ENCODE measurements at regions not wholly inside any gene's neighbourhood (a gene's known extent, or its start where the extent isn't known, plus 50 kb on each side); places are given as distances from the start of the nearest gene placed in this dataset.
"Not testable (repeated sequence)": the region's sequence is repeated elsewhere in the genome, so short reads cannot be mapped to it uniquely, and the experiment has no call there.

GRCh38 chr4:126358041-126358440 is 1043.3 kb downstream of the FAT4 start:
- DNase-seq (ENCODE audit: low read depth, low spot score), result no peak
- no peak overlapping the region for H3K27ac ChIP-seq

- DNase-seq (ENCODE audit: low read depth, low spot score), result no peak
- H3K27ac ChIP-seq, result no peak overlapping the region
These were observed 1046.5 kb downstream of the FAT4 start for GRCh38 chr4:126361287-126361686.

GRCh38 chr4:126364311-126364911 is 1049.7 kb downstream of the FAT4 start:
- H3K27ac ChIP-seq, result no peak overlapping the region
- DNase-seq (ENCODE audit: low read depth, low spot score), result no peak

GRCh38 chr4:126369076-126369475 is 1054.3 kb downstream of the FAT4 start:
- H3K27ac ChIP-seq, result no peak overlapping the region
- no peak for DNase-seq (ENCODE audit: low read depth, low spot score)

GRCh38 chr4:126372634-126373033 is 1057.9 kb downstream of the FAT4 start:
- no peak for DNase-seq (ENCODE audit: low read depth, low spot score)
- H3K27ac ChIP-seq, result no peak overlapping the region

- no peak for DNase-seq (ENCODE audit: low read depth, low spot score)
- H3K27ac ChIP-seq, result no peak overlapping the region
These were observed 1060.8 kb downstream of the FAT4 start for GRCh38 chr4:126375462-126376054.

- DNase-seq (ENCODE audit: low read depth, low spot score), result no peak
- H3K27ac ChIP-seq, result no peak overlapping the region
These were observed 1071.2 kb downstream of the FAT4 start for GRCh38 chr4:126385954-126386353.

GRCh38 chr4:126386512-126386911 is 1071.8 kb downstream of the FAT4 start:
- no peak for DNase-seq (ENCODE audit: low read depth, low spot score)
- H3K27ac ChIP-seq, result no peak overlapping the region

- no peak overlapping the region for H3K27ac ChIP-seq
- DNase-seq (ENCODE audit: low read depth, low spot score), result peak; percentile 20
These were observed 1080.9 kb downstream of the FAT4 start for GRCh38 chr4:126395664-126396063.

GRCh38 chr4:126396121-126396520 is 1081.4 kb downstream of the FAT4 start:
- H3K27ac ChIP-seq, result no peak overlapping the region
- no peak for DNase-seq (ENCODE audit: low read depth, low spot score)

GRCh38 chr4:126396703-126397102 is 1081.9 kb downstream of the FAT4 start:
- no peak for DNase-seq (ENCODE audit: low read depth, low spot score)
- no peak overlapping the region for H3K27ac ChIP-seq

GRCh38 chr4:126404549-126404948 is 1089.8 kb downstream of the FAT4 start:
- peak; percentile 27 for DNase-seq (ENCODE audit: low read depth, low spot score)
- H3K27ac ChIP-seq, result peak overlapping the region; percentile 23

GRCh38 chr4:126405369-126405982 is 1090.7 kb downstream of the FAT4 start:
- no peak overlapping the region for H3K27ac ChIP-seq
- DNase-seq (ENCODE audit: low read depth, low spot score), result no peak

GRCh38 chr4:126409746-126410145 is 1095.0 kb downstream of the FAT4 start:
- no peak overlapping the region for H3K27ac ChIP-seq
- DNase-seq (ENCODE audit: low read depth, low spot score), result no peak

- DNase-seq (ENCODE audit: low read depth, low spot score), result no peak
These were observed 1096.3 kb downstream of the FAT4 start for GRCh38 chr4:126411047-126411446.

GRCh38 chr4:126412310-126412709 is 1097.6 kb downstream of the FAT4 start:
- DNase-seq (ENCODE audit: low read depth, low spot score); H3K27ac ChIP-seq: not testable (repeated sequence)

More at GRCh38 chr4:126411047-126411446, 1096.3 kb downstream of the FAT4 start:
- no peak overlapping the region for H3K27ac ChIP-seq

GRCh38 chr4:126414741-126415140 is 1100.0 kb downstream of the FAT4 start:
- no peak for DNase-seq (ENCODE audit: low read depth, low spot score)
- H3K27ac ChIP-seq, result no peak overlapping the region

- no peak overlapping the region for H3K27ac ChIP-seq
- DNase-seq (ENCODE audit: low read depth, low spot score), result no peak
These were observed 1104.5 kb downstream of the FAT4 start for GRCh38 chr4:126419266-126419665.

GRCh38 chr4:126427853-126428252 is 1113.1 kb downstream of the FAT4 start:
- no peak overlapping the region for H3K27ac ChIP-seq
- DNase-seq (ENCODE audit: low read depth, low spot score), result no peak

- H3K27ac ChIP-seq, result no peak overlapping the region
- no peak for DNase-seq (ENCODE audit: low read depth, low spot score)
These were observed 1116.3 kb downstream of the FAT4 start for GRCh38 chr4:126431049-126431448.

- no peak for DNase-seq (ENCODE audit: low read depth, low spot score)
- no peak overlapping the region for H3K27ac ChIP-seq
These were observed 1120.7 kb downstream of the FAT4 start for GRCh38 chr4:126435491-126435890.

GRCh38 chr4:126440297-126440696 is 1125.5 kb downstream of the FAT4 start:
- no peak for DNase-seq (ENCODE audit: low read depth, low spot score)
- no peak overlapping the region for H3K27ac ChIP-seq
